H9 (cell line): ENCODE measurements at regions not wholly inside any gene's neighbourhood (a gene's known extent, or its start where the extent isn't known, plus 50 kb on each side); places are given as distances from the start of the nearest gene placed in this dataset.

Source experiments
- DNase-seq: peaks from one replicate; pipeline ENCODE4 v3.0.0-alpha.2; 2017
- H2AFZ ChIP-seq: one replicate; pipeline ENCODE4 v1.6.1; 2013; ENCODE audit warnings: mild to moderate bottlenecking, low read length, control low read depth, moderate library complexity
- H2AK5ac ChIP-seq: 2 replicates; pipeline ENCODE4 v1.6.1; 2013; ENCODE audit warnings: low read length, control low read depth, mixed read lengths; ENCODE audit not compliant: insufficient read length
- H2BK120ac ChIP-seq: one replicate; pipeline ENCODE4 v1.6.1; 2013; ENCODE audit warnings: low read depth, mild to moderate bottlenecking, low read length, control low read depth, inconsistent platforms; ENCODE audit not compliant: poor library complexity, severe bottlenecking
- H2BK12ac ChIP-seq: 2 replicates; pipeline ENCODE4 v1.6.1; 2013; ENCODE audit warnings: low read length, control low read depth, mixed read lengths, low read depth; ENCODE audit not compliant: insufficient read length
- H2BK15ac ChIP-seq: 2 replicates; pipeline ENCODE4 v1.6.1; 2013; ENCODE audit warnings: low read depth, low read length, control low read depth
- H2BK20ac ChIP-seq: one replicate; pipeline ENCODE4 v1.6.1; 2013; ENCODE audit warnings: low read depth, mild to moderate bottlenecking, low read length, control low read depth, inconsistent platforms; ENCODE audit not compliant: poor library complexity, severe bottlenecking
- H2BK5ac ChIP-seq: 2 replicates; pipeline ENCODE4 v1.6.1; 2013; ENCODE audit warnings: low read length, control low read depth, mixed read lengths; ENCODE audit not compliant: insufficient read length
- H3K14ac ChIP-seq: 2 replicates; pipeline ENCODE4 v1.6.1; 2013; ENCODE audit warnings: low read length, control low read depth; ENCODE audit not compliant: insufficient read depth
- H3K18ac ChIP-seq: 2 replicates; pipeline ENCODE4 v1.6.1; 2013; ENCODE audit warnings: low read depth, mild to moderate bottlenecking, mixed read lengths, low read length, control low read depth; ENCODE audit not compliant: insufficient read length
- H3K23ac ChIP-seq: 2 replicates; pipeline ENCODE4 v1.6.1; 2013; ENCODE audit warnings: low read length, control low read depth, mixed read lengths, low read depth; ENCODE audit not compliant: insufficient read length
- H3K23me2 ChIP-seq: 2 replicates; pipeline ENCODE4 v1.6.1; 2013; ENCODE audit warnings: low read depth, mild to moderate bottlenecking, mixed read lengths, low read length, control low read depth; ENCODE audit not compliant: insufficient read length, poor library complexity, severe bottlenecking
- H3K27ac ChIP-seq: 2 replicates; pipeline ENCODE4 v1.5.1; 2013; ENCODE audit warnings: low read length, control low read depth, mixed read lengths, low read depth; ENCODE audit not compliant: insufficient read length
- H3K27me3 ChIP-seq: 2 replicates; pipeline ENCODE4 v1.6.1; 2013; ENCODE audit warnings: low read length, control low read depth, inconsistent platforms; ENCODE audit not compliant: insufficient read depth
- H3K4ac ChIP-seq: 2 replicates; pipeline ENCODE4 v1.6.1; 2013; ENCODE audit warnings: low read depth, mild to moderate bottlenecking, control low read depth, inconsistent platforms, low read length, moderate library complexity
- H3K4me1 ChIP-seq: 2 replicates; pipeline ENCODE4 v1.6.1; 2013; ENCODE audit warnings: low read length, control low read depth, inconsistent platforms; ENCODE audit not compliant: insufficient read depth
- H3K4me2 ChIP-seq: 2 replicates; pipeline ENCODE4 v1.6.1; 2013; ENCODE audit warnings: low read length, control low read depth, mixed read lengths; ENCODE audit not compliant: insufficient read length, insufficient read depth
- H3K56ac ChIP-seq: 2 replicates; pipeline ENCODE4 v1.6.1; 2013; ENCODE audit warnings: low read depth, mild to moderate bottlenecking, mixed read lengths, low read length, control low read depth; ENCODE audit not compliant: insufficient read length
- H3K79me1 ChIP-seq: 2 replicates; pipeline ENCODE4 v1.6.1; 2013; ENCODE audit warnings: low read depth, mild to moderate bottlenecking, moderate library complexity, low read length, control low read depth, inconsistent platforms; ENCODE audit not compliant: insufficient read depth, poor library complexity, severe bottlenecking
- H3K79me2 ChIP-seq: 2 replicates; pipeline ENCODE4 v1.6.1; 2013; ENCODE audit warnings: low read length, control low read depth, inconsistent platforms; ENCODE audit not compliant: insufficient read depth
- H3K9ac ChIP-seq: 2 replicates; pipeline ENCODE4 v1.6.1; 2013; ENCODE audit warnings: low read length, control low read depth, mixed read lengths; ENCODE audit not compliant: insufficient read length; ENCODE audit errors: extremely low read depth
- H3K9me3 ChIP-seq: one replicate; pipeline ENCODE4 v1.6.1; 2013; ENCODE audit warnings: low read depth, low read length, inconsistent platforms; ENCODE audit not compliant: control insufficient read depth
- H3T11ph ChIP-seq: one replicate; pipeline ENCODE4 v1.6.1; 2013; ENCODE audit warnings: mild to moderate bottlenecking, low read length, control low read depth, inconsistent platforms
- H4K20me1 ChIP-seq: one replicate; pipeline ENCODE4 v1.6.1; 2013; ENCODE audit not compliant: control insufficient read depth, insufficient read length, insufficient read depth
- H4K5ac ChIP-seq: 2 replicates; pipeline ENCODE4 v1.6.1; 2013; ENCODE audit warnings: low read depth, mild to moderate bottlenecking, mixed read lengths, low read length, control low read depth; ENCODE audit not compliant: insufficient read length
- H4K8ac ChIP-seq: replicated peaks from 2 replicates; pipeline ENCODE4 v1.6.1; 2013; ENCODE audit warnings: low read length, control low read depth, mixed read lengths, low read depth; ENCODE audit not compliant: insufficient read length
- H4K91ac ChIP-seq: 2 replicates; pipeline ENCODE4 v1.6.1; 2013; ENCODE audit warnings: low read depth, mild to moderate bottlenecking, moderate library complexity, mixed read lengths, low read length, control low read depth; ENCODE audit not compliant: insufficient read length
- H3K27ac Mint-ChIP-seq, 3 experiments: 2 replicates in 2 of 3; 3 replicates in 1 of 3; pipeline ENCODE4 v1.8.0; 2020 to 2021; ENCODE audit warnings: mixed read lengths in 3 of 3, mild to moderate bottlenecking in 1 of 3, moderate library complexity in 1 of 3
- H3K27me3 Mint-ChIP-seq: 2 replicates; pipeline ENCODE4 v1.8.0; 2021; ENCODE audit warnings: low read depth, mild to moderate bottlenecking, moderate library complexity, mixed read lengths
- H3K36me3 Mint-ChIP-seq, 3 experiments: 2 replicates in 2 of 3; 3 replicates in 1 of 3; pipeline ENCODE4 v1.8.0; 2020 to 2021; ENCODE audit warnings: low read depth in 3 of 3, mixed read lengths in 3 of 3; ENCODE audit not compliant: insufficient read depth in 1 of 3
- H3K4me1 Mint-ChIP-seq, 2 experiments: 2 replicates each; pipeline ENCODE4 v1.8.0; 2020; ENCODE audit warnings: mixed read lengths in 2 of 2
- H3K4me3 Mint-ChIP-seq, 2 experiments: 2 replicates in 1 of 2; 3 replicates in 1 of 2; pipeline ENCODE4 v1.8.0; 2020 to 2021; ENCODE audit warnings: mild to moderate bottlenecking in 2 of 2, mixed read lengths in 2 of 2, moderate library complexity in 1 of 2
- H3K9me3 Mint-ChIP-seq, 2 experiments: 2 replicates in 1 of 2; 3 replicates in 1 of 2; pipeline ENCODE4 v1.8.0; 2020; ENCODE audit warnings: mild to moderate bottlenecking in 2 of 2, mixed read lengths in 2 of 2, moderate library complexity in 1 of 2
- WGBS: extraction: QIAGEN DNeasy Blood & Tissue Kit; methylation state at CpG from one replicate; pipeline ENCODE4 v1.1.7; 2013; ENCODE audit warnings: missing lambda C conversion rate, low lambda C conversion rate, mixed read lengths; ENCODE audit not compliant: insufficient read length; ENCODE audit errors: extremely low coverage; 5-methylcytosine and 5-hydroxymethylcytosine counted together
- TF ChIP-seq, protein P1 (sequence below): fragments of 200-600 bp; sonication (generic); conservative IDR thresholded peaks from 3 replicates; pipeline ENCODE4 v1.8.0; 2021; ENCODE audit warnings: antibody characterized with exemption, mild to moderate bottlenecking

DNA sequence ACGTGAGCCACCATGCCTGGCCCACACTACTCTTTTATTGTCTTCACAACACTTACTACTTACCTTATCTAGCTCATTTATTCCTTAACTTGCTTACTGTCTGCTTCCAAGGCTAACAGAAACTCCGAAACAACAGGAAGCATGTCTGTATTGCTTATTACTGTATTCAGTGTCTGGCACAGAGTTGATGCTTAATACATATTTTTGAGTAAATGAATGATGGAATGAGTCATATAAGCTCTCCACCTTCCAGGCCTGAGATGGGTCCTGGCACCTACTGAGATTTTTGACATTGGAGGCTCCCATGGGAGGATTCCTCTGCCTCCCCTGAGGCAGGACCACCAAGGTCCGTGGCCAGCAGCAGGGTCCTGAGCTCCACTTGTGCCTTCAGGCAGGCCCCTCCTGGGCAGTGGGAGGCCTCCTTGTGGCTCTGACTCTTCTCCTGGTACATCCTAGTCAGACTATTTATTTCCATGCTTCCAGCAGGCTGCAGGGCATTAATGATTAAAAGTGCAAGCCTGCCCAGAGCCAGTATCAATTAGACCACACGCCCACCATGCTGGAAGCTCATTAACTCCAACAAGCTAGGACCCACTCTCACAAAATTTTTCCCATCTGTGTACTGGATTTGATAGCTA lies 76.5 kb upstream of the CTNNA1 start:
- Histone ChIP-seq H2AK5ac (no peak overlapping the region), H3K79me1 (no peaks in the 10 kb centered on the region), H3K4ac (no peak overlapping the region), H3K23ac (no peak overlapping the region), H3K4me1 (no peaks in the 10 kb centered on the region), H2BK12ac (no peak overlapping the region), H3K9me3 (no peaks in the 10 kb centered on the region), H3K79me2 (no peaks in the 10 kb centered on the region), H3K27me3 (no peaks in the 10 kb centered on the region), H2BK20ac (no peak overlapping the region), H4K8ac (no peak overlapping the region), H3K4me2 (no peak overlapping the region), H4K20me1 (no peaks in the 10 kb centered on the region), H3T11ph (no peak overlapping the region), H2BK5ac (no peak overlapping the region), H2BK15ac (no peak overlapping the region), H3K56ac (no peak overlapping the region), H3K9ac (no peak overlapping the region), H3K14ac (no peak overlapping the region), H4K91ac (no peak overlapping the region), H3K27ac (no peak overlapping the region), H2BK120ac (no peak overlapping the region), H3K23me2 (no peaks in the 10 kb centered on the region), H4K5ac (no peak overlapping the region), H2AFZ (no peak overlapping the region), H3K18ac (no peak overlapping the region)
- Mint-ChIP-seq H3K4me1 (no peaks in the 10 kb centered on the region), H3K27ac (no peak overlapping the region), H3K27me3 (peaks cover 5% of the 10 kb centered on the region; the same call in 1 of the 2 replicates), H3K4me3 (no peak overlapping the region), H3K36me3 (no peaks in the 10 kb centered on the region), H3K9me3 (peaks cover 3% of the 10 kb centered on the region in 2 experiments; a peak in 2 of 5 replicates)
- WGBS = no CpG with 5 or more reads among the region's 4 CpGs
- TF ChIP-seq, protein P1, sequence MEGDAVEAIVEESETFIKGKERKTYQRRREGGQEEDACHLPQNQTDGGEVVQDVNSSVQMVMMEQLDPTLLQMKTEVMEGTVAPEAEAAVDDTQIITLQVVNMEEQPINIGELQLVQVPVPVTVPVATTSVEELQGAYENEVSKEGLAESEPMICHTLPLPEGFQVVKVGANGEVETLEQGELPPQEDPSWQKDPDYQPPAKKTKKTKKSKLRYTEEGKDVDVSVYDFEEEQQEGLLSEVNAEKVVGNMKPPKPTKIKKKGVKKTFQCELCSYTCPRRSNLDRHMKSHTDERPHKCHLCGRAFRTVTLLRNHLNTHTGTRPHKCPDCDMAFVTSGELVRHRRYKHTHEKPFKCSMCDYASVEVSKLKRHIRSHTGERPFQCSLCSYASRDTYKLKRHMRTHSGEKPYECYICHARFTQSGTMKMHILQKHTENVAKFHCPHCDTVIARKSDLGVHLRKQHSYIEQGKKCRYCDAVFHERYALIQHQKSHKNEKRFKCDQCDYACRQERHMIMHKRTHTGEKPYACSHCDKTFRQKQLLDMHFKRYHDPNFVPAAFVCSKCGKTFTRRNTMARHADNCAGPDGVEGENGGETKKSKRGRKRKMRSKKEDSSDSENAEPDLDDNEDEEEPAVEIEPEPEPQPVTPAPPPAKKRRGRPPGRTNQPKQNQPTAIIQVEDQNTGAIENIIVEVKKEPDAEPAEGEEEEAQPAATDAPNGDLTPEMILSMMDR = no peak
- no peak for DNase-seq
